Activated CD8-positive, alpha-beta T cell treated with anti-CD3 and anti-CD28 coated beads for 36 hours (primary cell): ENCODE measurements at regions not wholly inside any gene's neighbourhood (a gene's known extent, or its start where the extent isn't known, plus 50 kb on each side); places are given as distances from the start of the nearest gene placed in this dataset.

Experiments used
- ATAC-seq: fragments of 200-7000 bp; cut with Tn5 transposase; one replicate; pipeline ENCODE4 v1.10.0; 2021; ENCODE audit warnings: mild to moderate bottlenecking, moderate library complexity
- CTCF ChIA-PET: fragments of 350-600 bp; sonication (Branson Sonifier 250); formaldehyde crosslinking; loops from one replicate; lab custom pipeline; 2021; ENCODE audit warnings: antibody characterized with exemption; lab: Charles Lee
- POLR2A ChIA-PET: fragments of 350-600 bp; sonication (Branson Sonifier 250); formaldehyde crosslinking; loops from one replicate; lab custom pipeline; 2021; ENCODE audit warnings: antibody characterized with exemption; lab: Charles Lee
- DNase-seq: peaks from one replicate; pipeline ENCODE4 v3.0.0-alpha.2; 2020
- H3K27ac Mint-ChIP-seq: one replicate; pipeline ENCODE4 v1.8.0; 2021; ENCODE audit warnings: mild to moderate bottlenecking, mixed read lengths
- H3K27me3 Mint-ChIP-seq: one replicate; pipeline ENCODE4 v1.8.0; 2021; ENCODE audit warnings: mixed read lengths
- H3K36me3 Mint-ChIP-seq: one replicate; pipeline ENCODE4 v1.8.0; 2021; ENCODE audit warnings: low read depth, mixed read lengths
- H3K4me1 Mint-ChIP-seq: one replicate; pipeline ENCODE4 v1.8.0; 2021; ENCODE audit warnings: low read depth, mixed read lengths
- H3K4me3 Mint-ChIP-seq: one replicate; pipeline ENCODE4 v1.8.0; 2021; ENCODE audit warnings: mild to moderate bottlenecking, moderate library complexity, mixed read lengths
- H3K9me3 Mint-ChIP-seq: one replicate; pipeline ENCODE4 v1.8.0; 2021; ENCODE audit warnings: mixed read lengths
- intact Hi-C: fragments of 100-400 bp; cut with micrococcal nuclease; formaldehyde crosslinking; loops from one replicate; pipeline ENCODE4 v1.10.0; 2022
- TF ChIP-seq, protein P1 (sequence below): fragments of 200-600 bp; IDR thresholded peaks from one replicate; pipeline ENCODE4 v1.8.0; 2022; ENCODE audit warnings: antibody characterized with exemption, mild to moderate bottlenecking

DNA sequence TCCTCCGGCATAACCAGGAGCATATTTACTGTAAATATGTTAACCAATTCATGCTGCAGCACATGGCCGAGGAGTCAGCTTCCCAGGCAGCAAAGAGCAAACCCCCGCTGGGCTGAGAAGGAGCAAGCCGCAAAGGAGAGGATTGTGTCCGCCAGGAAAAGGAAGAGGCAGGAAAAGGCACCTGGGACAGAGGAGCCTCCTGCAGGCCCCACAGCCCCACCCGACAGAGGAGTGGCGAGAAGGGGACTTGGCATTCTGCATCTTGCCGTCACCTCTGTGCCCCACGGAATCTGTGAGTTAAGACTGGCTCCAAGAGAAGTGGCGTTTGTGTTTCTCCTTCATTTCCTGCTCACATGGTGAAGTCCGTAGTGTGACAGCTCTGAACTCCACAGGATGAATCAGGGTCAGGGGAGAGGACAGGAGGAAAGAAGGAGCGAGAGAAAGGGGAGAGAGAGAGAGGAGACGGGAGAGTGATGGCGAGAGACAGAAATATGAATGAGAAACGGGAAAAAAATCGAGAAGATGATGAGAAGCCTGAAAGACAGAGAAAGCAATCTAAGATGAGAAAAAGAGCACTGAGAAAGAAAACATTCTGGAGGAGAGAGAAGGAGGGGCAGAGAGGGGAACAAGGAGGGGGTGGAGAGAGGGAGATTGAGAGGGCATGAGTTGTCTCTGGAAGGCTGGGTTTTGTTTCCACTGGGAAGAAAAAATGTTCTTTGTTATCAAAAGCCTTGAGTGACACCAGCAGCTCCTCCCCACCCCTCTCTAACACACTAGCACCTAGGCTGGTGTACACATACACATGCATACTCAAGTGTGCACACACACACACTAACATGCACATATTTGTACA, 489.6 kb downstream of the MN1 start:
- POLR2A ChIA-PET: no interaction called here
- intact Hi-C loops: no loop called here
- DNase-seq (no peak), ATAC-seq (no peak)
- Mint-ChIP-seq H3K4me1 (no peaks in the 10 kb centered on the region), H3K27me3 (peaks cover 10% of the 10 kb centered on the region), H3K27ac (no peak overlapping the region), H3K9me3 (peaks cover 2% of the 10 kb centered on the region), H3K36me3 (no peaks in the 10 kb centered on the region), H3K4me3 (no peak overlapping the region)
- CTCF ChIA-PET: no interaction called here
- TF ChIP-seq, protein P1, sequence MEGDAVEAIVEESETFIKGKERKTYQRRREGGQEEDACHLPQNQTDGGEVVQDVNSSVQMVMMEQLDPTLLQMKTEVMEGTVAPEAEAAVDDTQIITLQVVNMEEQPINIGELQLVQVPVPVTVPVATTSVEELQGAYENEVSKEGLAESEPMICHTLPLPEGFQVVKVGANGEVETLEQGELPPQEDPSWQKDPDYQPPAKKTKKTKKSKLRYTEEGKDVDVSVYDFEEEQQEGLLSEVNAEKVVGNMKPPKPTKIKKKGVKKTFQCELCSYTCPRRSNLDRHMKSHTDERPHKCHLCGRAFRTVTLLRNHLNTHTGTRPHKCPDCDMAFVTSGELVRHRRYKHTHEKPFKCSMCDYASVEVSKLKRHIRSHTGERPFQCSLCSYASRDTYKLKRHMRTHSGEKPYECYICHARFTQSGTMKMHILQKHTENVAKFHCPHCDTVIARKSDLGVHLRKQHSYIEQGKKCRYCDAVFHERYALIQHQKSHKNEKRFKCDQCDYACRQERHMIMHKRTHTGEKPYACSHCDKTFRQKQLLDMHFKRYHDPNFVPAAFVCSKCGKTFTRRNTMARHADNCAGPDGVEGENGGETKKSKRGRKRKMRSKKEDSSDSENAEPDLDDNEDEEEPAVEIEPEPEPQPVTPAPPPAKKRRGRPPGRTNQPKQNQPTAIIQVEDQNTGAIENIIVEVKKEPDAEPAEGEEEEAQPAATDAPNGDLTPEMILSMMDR: no peak

DNA sequence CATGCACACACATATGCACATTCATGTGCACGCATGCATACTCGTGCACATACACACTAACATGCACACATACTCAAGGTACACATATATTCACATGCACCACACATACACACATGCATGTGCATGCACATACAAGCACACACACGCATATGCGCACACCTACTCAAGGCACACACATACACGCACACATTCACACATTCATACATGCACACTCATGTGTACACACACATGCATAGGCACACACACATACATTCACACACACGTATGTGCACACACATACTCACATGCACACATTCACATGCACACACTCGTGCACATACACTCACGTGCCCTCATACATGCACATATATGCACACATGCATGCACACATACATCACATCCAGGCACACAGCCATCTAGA, 489.0 kb downstream of the MN1 start:
- TF ChIP-seq, protein P1: no peak
- no peak for ATAC-seq
- no peaks in the 10 kb centered on the region for H3K4me1 Mint-ChIP-seq
- H3K4me3 Mint-ChIP-seq: no peak overlapping the region
- ChIA-PET POLR2A (no interaction called here), CTCF (no interaction called here)
- DNase-seq: no peak
- peaks cover 1% of the 10 kb centered on the region for H3K9me3 Mint-ChIP-seq
- peaks cover 12% of the 10 kb centered on the region for H3K27me3 Mint-ChIP-seq
- intact Hi-C loops: no loop called here
- no peak overlapping the region for H3K27ac Mint-ChIP-seq
- H3K36me3 Mint-ChIP-seq: no peaks in the 10 kb centered on the region

DNA sequence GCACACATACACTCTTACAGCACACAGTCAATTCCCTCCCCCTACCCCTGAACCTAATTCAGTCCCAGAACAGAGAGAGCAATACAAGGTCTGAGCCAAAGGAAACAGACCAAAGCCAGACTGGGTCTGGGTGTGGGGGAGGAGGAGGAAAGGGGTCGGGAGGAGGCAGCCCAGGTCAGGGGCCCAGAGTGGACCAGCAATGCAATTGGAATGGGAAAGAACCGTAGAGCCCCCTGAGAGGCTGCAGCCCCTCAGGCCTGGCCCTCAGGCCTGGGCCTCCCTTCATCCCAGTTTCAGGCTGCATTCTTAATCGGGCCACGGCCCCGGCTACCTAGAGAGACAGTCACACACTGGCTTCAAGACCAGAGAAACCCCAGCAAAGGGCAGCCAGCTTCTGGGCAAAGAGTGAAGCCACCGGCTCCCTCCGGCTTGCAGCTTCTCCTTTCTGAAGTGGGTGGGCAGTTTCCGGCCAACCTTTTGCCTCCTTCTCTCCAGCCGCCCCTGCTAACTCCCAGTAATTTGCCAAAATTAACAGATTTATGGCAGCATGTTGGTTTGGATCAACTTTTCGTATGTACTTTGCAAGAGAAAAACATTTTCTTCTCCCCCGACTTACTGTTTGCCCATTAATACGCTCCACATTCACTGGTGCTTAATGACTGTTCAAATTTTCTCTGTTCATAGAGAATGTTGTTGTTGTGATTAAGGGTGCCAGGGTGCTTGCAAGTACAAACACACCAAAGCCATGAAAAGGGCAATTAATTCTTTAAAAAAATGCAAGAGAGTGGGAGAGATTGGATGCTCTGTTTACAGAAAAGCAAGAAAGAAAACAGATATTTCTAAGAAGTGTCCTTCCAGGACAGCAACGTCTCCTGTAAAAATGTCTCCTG, 488.3 kb downstream of the MN1 start:
- intact Hi-C loops: no loop called here
- Mint-ChIP-seq H3K27ac (no peak overlapping the region), H3K9me3 (no peaks in the 10 kb centered on the region), H3K4me1 (no peaks in the 10 kb centered on the region), H3K27me3 (peaks cover 12% of the 10 kb centered on the region), H3K4me3 (no peak overlapping the region), H3K36me3 (no peaks in the 10 kb centered on the region)
- TF ChIP-seq, protein P1: no peak
- DNase-seq (no peak), ATAC-seq (no peak)
- POLR2A ChIA-PET: no interaction called here
- CTCF ChIA-PET: no interaction called here

DNA sequence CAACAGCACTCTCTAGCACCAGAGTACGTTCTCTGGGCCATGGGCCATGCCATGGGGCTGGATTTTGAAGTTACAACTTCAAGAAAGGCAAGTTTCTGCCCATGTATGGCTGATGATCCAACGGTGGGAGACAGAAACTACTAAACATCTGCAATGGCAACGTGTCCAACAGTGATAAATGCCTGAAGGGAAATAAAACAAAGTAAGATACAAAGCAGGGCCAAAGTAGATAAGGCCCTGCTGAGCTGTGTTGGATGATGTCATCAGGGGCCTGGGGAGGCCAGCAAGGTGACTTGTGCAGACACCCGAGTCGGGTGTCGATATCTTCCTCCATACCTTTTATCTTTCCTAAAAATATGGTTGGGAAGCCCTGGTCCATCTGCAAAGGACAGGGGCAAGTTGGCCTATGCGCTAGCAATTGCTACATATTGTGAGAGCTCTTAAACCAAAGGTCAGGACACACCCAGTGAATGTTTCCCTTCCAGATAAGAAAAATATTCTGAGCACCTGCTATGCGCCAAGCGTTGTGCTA, 487.2 kb downstream of the MN1 start:
- H3K27ac Mint-ChIP-seq: no peak overlapping the region
- H3K27me3 Mint-ChIP-seq: peaks cover 16% of the 10 kb centered on the region
- intact Hi-C loops: no loop called here
- H3K36me3 Mint-ChIP-seq: no peaks in the 10 kb centered on the region
- TF ChIP-seq, protein P1: no peak
- no peak for ATAC-seq
- CTCF ChIA-PET: no interaction called here
- H3K4me1 Mint-ChIP-seq: no peaks in the 10 kb centered on the region
- POLR2A ChIA-PET: no interaction called here
- no peak for DNase-seq
- no peaks in the 10 kb centered on the region for H3K9me3 Mint-ChIP-seq
- H3K4me3 Mint-ChIP-seq: no peak overlapping the region
